ENCODE measurements at regions not wholly inside any gene's neighbourhood (a gene's known extent, or its start where the extent isn't known, plus 50 kb on each side); places are given as distances from the start of the nearest gene placed in this dataset.

GRCh38 chr5:77874691-77875090 lies 98.6 kb upstream of the TBCA start:
- peak overlapping the region; percentile 4 for H3K27ac Mint-ChIP-seq
- Histone ChIP-seq H3F3A (ENCODE audit: low read depth) (no peaks in the 10 kb centered on the region), H3K79me2 (ENCODE audit: low read depth) (no peaks in the 10 kb centered on the region), H3K9ac (no peak overlapping the region), H4K20me1 (ENCODE audit: low read depth) (no peaks in the 10 kb centered on the region), H3K27ac (no peak overlapping the region), H2AFZ (replicated peaks) (no peak overlapping the region), H3K4me2 (no peak overlapping the region), H3K27me3 (peaks cover 4% of the 10 kb centered on the region), H3K4me3 (no peak overlapping the region), H3K4me1 (peaks cover 3% of the 10 kb centered on the region), H3K9me3 (ENCODE audit: low read depth) (no peaks in the 10 kb centered on the region), H3K36me3 (no peaks in the 10 kb centered on the region)
- no peak overlapping the region for H3K4me3 Mint-ChIP-seq
- no peaks in the 10 kb centered on the region for H3K36me3 Mint-ChIP-seq
- TF ChIP-seq CTCF (IDR thresholded peaks at IDR 0.05) (no peak), EZH2 (IDR thresholded peaks at IDR 0.05) (no peak), EZH2phosphoT487 (IDR thresholded peaks at IDR 0.05) (no peak)
- no peak for DNase-seq (ENCODE audit: low spot score)
- peaks cover 13% of the 10 kb centered on the region for H3K27me3 Mint-ChIP-seq (ENCODE audit: insufficient read depth, low read depth)
- H3K4me1 Mint-ChIP-seq = peaks cover 6% of the 10 kb centered on the region
- peaks cover 3% of the 10 kb centered on the region for H3K9me3 Mint-ChIP-seq

GRCh38 chr5:77873239-77873638 lies 97.1 kb upstream of the TBCA start:
- Mint-ChIP-seq H3K27ac (no peak overlapping the region), H3K4me3 (no peak overlapping the region), H3K36me3 (no peaks in the 10 kb centered on the region), H3K4me1 (peaks cover 17% of the 10 kb centered on the region), H3K9me3 (peaks cover 3% of the 10 kb centered on the region), H3K27me3 (ENCODE audit: insufficient read depth, low read depth) (peaks cover 16% of the 10 kb centered on the region)
- no peaks in the 10 kb centered on the region for H3K9me3 ChIP-seq (ENCODE audit: low read depth)
- no peak for DNase-seq (ENCODE audit: low spot score)
- H3K36me3 ChIP-seq = no peaks in the 10 kb centered on the region
- no peak overlapping the region for H3K4me3 ChIP-seq
- H3F3A ChIP-seq (ENCODE audit: low read depth) = peaks cover 5% of the 10 kb centered on the region
- peaks cover 18% of the 10 kb centered on the region for H3K4me1 ChIP-seq
- TF ChIP-seq EZH2 (IDR thresholded peaks at IDR 0.05) (no peak), EZH2phosphoT487 (IDR thresholded peaks at IDR 0.05) (no peak), CTCF (IDR thresholded peaks at IDR 0.05) (no peak)
- no peaks in the 10 kb centered on the region for H3K79me2 ChIP-seq (ENCODE audit: low read depth)
- H2AFZ ChIP-seq (replicated peaks) = no peak overlapping the region
- H3K27me3 ChIP-seq = peaks cover 4% of the 10 kb centered on the region
- no peak overlapping the region for H3K27ac ChIP-seq
- H4K20me1 ChIP-seq (ENCODE audit: low read depth) = no peaks in the 10 kb centered on the region
- no peak overlapping the region for H3K9ac ChIP-seq
- H3K4me2 ChIP-seq = no peak overlapping the region

- Mint-ChIP-seq H3K27ac (no peak overlapping the region), H3K4me1 (peaks cover 21% of the 10 kb centered on the region), H3K9me3 (peaks cover 3% of the 10 kb centered on the region), H3K27me3 (ENCODE audit: insufficient read depth, low read depth) (peaks cover 19% of the 10 kb centered on the region), H3K4me3 (no peak overlapping the region), H3K36me3 (no peaks in the 10 kb centered on the region)
- no peaks in the 10 kb centered on the region for H3K9me3 ChIP-seq (ENCODE audit: low read depth)
- DNase-seq (ENCODE audit: low spot score) = no peak
- no peak overlapping the region for H2AFZ ChIP-seq (replicated peaks)
- no peak for TF ChIP-seq EZH2 (IDR thresholded peaks at IDR 0.05)
- TF ChIP-seq EZH2phosphoT487 (IDR thresholded peaks at IDR 0.05) = no peak
- TF ChIP-seq CTCF (IDR thresholded peaks at IDR 0.05) = no peak
- H3K79me2 ChIP-seq (ENCODE audit: low read depth) = no peaks in the 10 kb centered on the region
- H4K20me1 ChIP-seq (ENCODE audit: low read depth) = no peaks in the 10 kb centered on the region
- H3K36me3 ChIP-seq = no peaks in the 10 kb centered on the region
- no peak overlapping the region for H3K4me3 ChIP-seq
- no peak overlapping the region for H3K9ac ChIP-seq
- peaks cover 19% of the 10 kb centered on the region for H3K4me1 ChIP-seq
- H3F3A ChIP-seq (ENCODE audit: low read depth) = peaks cover 5% of the 10 kb centered on the region
- H3K4me2 ChIP-seq = no peak overlapping the region
- peaks cover 4% of the 10 kb centered on the region for H3K27me3 ChIP-seq
- no peak overlapping the region for H3K27ac ChIP-seq
Observed at GRCh38 chr5:77871946-77872345, 95.8 kb upstream of the TBCA start.
